ENCODE measurements at regions not wholly inside any gene's neighbourhood (a gene's known extent, or its start where the extent isn't known, plus 50 kb on each side); places are given as distances from the start of the nearest gene placed in this dataset.

DNA sequence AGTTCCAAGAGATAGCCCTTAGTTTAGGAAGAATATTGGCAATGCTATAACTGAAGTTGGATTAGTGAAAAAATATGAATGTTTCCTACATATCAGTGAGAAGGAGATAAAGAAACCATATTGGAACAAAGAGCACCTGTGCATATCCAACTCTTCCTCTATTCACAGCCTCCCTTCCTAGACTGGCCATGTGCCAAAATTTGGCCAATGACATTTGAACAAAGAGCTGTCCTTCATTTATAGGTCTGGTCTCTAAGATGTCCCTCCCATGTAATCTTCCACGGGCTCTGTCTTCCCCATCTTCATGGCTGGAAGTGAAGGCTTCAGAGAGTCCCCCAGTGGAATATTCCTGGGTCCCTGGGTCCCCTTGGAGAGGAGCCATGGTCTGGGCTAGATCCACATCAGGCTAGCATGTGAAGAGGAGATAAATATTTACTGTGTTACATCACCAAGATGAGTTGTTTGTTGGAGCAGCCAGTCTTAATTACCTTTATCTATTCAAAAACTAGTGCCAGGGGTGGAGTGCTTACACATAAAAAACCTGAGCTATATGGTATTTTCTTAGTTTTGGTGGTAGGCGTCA, 190.0 kb upstream of the S1PR3 start:
- Mint-ChIP-seq H3K27me3 (peaks cover 20% of the 10 kb centered on the region), H3K36me3 (no peaks in the 10 kb centered on the region), H3K9me3 (no peaks in the 10 kb centered on the region), H3K27ac (no peak overlapping the region), H3K4me1 (ENCODE audit: low read depth) (no peaks in the 10 kb centered on the region), H3K4me3 (no peak overlapping the region)
- intact Hi-C loops (cut with micrococcal nuclease), result no loop called here
- POLR2A ChIA-PET, result no interaction called here
- CTCF ChIA-PET, result no interaction called here
- DNase-seq, result no peak

DNA sequence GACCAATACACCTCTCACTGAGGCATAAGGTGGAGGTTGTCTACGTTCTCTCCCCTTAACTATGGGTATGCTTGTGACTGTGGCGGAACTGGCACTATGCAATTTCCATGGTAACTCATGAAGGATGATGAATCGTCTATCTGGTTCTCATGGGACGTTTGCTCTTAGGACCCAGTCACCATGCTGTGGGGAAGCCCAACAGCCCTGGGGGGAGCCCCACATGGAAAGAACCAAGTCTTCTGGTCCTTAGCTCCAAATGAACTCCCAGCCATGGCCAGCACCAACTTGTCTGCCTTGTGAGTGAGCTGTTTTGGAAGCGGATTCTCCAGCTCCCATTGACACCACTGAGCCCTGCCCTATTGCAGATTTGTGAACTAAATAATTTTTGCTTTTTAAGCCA, 188.7 kb upstream of the S1PR3 start:
- intact Hi-C loops (cut with micrococcal nuclease), result no loop called here
- Mint-ChIP-seq H3K27me3 (peaks cover 20% of the 10 kb centered on the region), H3K27ac (no peak overlapping the region), H3K4me1 (ENCODE audit: low read depth) (no peaks in the 10 kb centered on the region), H3K36me3 (no peaks in the 10 kb centered on the region), H3K9me3 (no peaks in the 10 kb centered on the region), H3K4me3 (no peak overlapping the region)
- DNase-seq, result no peak
- POLR2A ChIA-PET, result no interaction called here
- CTCF ChIA-PET, result no interaction called here

DNA sequence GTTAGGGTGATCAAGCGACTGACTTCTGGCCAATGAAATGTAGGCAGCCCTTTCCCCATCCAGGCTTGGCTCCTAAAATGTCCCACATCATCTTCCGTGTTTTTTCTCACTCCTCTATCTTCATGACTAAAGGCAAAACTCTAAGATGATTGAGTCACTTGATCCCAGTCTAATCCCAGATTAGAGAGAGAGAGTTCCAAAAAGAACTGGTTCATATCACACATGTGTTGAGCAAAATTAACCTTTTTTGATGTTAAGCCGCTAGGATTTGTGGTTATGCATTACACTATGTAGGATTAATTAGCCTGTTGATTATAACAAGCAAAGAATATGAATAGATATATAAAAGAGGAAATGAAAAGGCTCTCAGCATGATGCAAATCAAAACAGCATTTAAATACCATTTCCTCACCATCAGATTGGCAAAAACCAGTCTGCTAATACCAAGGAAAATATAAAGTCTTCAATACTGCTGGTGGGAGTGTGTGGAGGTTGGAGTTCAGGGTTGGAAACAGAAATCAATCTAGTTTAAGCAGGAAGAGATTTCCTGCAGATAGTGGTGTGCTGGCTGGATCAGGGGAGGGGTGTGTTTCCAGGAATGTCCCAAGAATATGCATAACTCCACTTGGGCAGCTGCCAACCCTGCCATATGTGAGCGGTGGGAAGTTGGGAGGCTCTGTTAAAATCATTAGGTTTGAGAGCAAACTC, 187.6 kb upstream of the S1PR3 start:
- no peak for DNase-seq
- peaks cover 20% of the 10 kb centered on the region for H3K27me3 Mint-ChIP-seq
- intact Hi-C loops (cut with micrococcal nuclease), result no loop called here
- ChIA-PET CTCF (no interaction called here), POLR2A (no interaction called here)
- no peaks in the 10 kb centered on the region for H3K36me3 Mint-ChIP-seq
- H3K9me3 Mint-ChIP-seq, result no peaks in the 10 kb centered on the region
- no peaks in the 10 kb centered on the region for H3K4me1 Mint-ChIP-seq (ENCODE audit: low read depth)
- H3K4me3 Mint-ChIP-seq, result no peak overlapping the region
- H3K27ac Mint-ChIP-seq, result no peak overlapping the region

DNA sequence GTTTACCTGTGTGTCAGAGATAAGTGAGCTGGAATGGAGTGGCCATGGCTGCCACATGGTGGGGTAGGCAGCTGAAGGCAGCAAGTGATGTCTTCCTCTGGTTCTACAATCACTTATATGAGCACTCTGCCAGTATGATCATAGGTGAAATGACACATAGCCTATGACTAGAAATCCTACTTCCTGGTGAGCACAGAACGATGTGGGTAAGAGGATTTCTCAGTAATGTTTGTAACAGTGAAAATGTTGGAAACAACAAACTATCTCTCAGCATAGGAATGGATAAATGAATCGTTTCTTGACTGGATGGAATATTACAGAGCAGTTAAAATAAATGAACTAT, 187.0 kb upstream of the S1PR3 start:
- H3K4me3 Mint-ChIP-seq, result no peak overlapping the region
- intact Hi-C loops (cut with micrococcal nuclease), result no loop called here
- H3K36me3 Mint-ChIP-seq, result no peaks in the 10 kb centered on the region
- H3K27me3 Mint-ChIP-seq, result peaks cover 21% of the 10 kb centered on the region
- H3K9me3 Mint-ChIP-seq, result no peaks in the 10 kb centered on the region
- no peak for DNase-seq
- POLR2A ChIA-PET, result no interaction called here
- CTCF ChIA-PET, result no interaction called here
- H3K4me1 Mint-ChIP-seq (ENCODE audit: low read depth), result no peaks in the 10 kb centered on the region
- H3K27ac Mint-ChIP-seq, result no peak overlapping the region

DNA sequence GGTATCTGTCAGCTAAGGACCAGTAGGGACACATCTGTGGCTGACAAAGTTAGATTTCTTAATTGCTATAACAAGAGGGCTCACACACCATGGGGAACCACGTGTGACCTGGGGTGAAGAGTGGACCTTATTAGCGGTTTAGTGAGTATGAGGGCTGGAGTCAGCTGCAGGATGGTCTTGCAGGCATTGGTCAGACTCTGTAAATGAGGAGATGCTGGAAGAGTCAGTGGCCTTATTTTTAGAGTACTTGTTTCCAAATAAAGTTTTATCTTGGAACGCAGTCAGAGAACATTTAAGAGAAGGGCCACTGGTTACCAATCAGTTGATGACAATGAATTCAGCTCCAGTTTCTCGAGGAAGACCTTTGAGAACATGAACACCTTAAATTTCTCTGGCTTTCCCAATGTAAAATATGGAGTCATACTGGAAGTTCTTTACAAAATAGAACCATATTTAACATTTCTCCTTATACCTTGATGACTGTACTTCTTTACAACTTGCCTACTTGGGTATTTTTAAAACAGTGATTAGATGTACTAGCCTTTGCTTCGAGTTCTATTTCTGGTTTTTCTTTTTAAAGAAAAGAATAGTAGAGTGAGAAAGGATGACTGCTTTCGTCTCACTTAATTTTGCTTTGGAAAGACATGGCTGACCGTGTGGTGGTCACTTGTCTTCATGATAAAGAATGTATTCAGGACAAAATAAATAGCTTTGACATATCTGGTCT, 185.9 kb upstream of the S1PR3 start:
- ChIA-PET CTCF (no interaction called here), POLR2A (no interaction called here)
- H3K36me3 Mint-ChIP-seq, result no peaks in the 10 kb centered on the region
- intact Hi-C loops (cut with micrococcal nuclease), result no loop called here
- H3K4me1 Mint-ChIP-seq (ENCODE audit: low read depth), result no peaks in the 10 kb centered on the region
- no peaks in the 10 kb centered on the region for H3K9me3 Mint-ChIP-seq
- H3K27ac Mint-ChIP-seq, result no peak overlapping the region
- no peak for DNase-seq
- H3K27me3 Mint-ChIP-seq, result peaks cover 18% of the 10 kb centered on the region
- no peak overlapping the region for H3K4me3 Mint-ChIP-seq

DNA sequence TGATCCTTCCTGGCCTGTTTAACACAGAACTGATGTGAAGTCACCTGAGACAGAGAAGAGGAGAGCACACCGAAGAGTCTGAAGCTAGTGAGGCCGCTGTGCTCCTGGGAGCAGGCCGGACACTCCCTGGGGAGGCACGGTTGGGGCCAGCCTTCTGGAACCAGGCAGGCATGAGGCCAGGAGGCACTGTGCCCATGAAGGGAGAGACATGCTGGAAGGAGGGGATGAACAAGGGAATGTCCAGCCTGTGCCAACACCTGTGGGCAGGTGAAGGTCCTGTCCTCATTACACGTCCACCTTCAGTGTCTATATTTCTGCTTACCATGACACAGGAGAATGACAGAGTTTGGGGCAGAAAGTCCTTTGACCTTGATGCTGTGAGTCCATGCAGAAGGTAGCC, 183.8 kb upstream of the S1PR3 start:
- Mint-ChIP-seq H3K9me3 (no peaks in the 10 kb centered on the region), H3K4me1 (ENCODE audit: low read depth) (no peaks in the 10 kb centered on the region), H3K4me3 (no peak overlapping the region), H3K27ac (no peak overlapping the region), H3K27me3 (peaks cover 20% of the 10 kb centered on the region), H3K36me3 (no peaks in the 10 kb centered on the region)
- no peak for DNase-seq
- ChIA-PET POLR2A (no interaction called here), CTCF (no interaction called here)
- intact Hi-C loops (cut with micrococcal nuclease), result no loop called here

DNA sequence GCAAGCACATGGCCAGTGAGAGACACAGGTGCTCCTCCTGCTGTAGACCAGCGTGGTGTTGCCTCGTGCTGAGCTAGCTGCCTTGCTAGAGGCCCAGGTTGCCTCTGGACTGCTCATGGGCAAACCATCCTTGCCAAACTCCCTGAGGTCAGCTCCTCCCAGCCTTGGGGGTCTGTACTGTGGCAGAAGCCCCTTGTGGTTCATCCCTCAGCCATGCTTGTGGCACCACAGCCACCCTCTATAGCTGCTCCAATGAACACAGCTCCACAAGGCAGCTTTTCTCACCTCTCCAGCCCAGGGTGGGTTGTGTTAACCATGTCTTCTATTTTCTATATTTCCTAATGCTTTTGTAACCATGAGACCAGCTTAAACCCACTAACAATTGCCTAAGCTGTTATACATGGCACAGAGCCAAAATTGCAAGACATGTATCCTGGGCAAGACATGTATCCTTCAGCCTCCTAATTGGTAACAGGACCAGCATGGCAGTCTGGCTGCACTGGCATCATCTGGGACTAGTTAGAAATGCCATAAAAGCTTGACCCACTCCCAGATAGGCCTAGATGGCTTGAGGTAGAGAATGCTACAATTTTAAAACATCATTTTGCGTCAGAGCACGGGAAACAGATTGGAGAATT, 183.1 kb upstream of the S1PR3 start:
- Mint-ChIP-seq H3K4me3 (no peak overlapping the region), H3K9me3 (no peaks in the 10 kb centered on the region), H3K4me1 (ENCODE audit: low read depth) (no peaks in the 10 kb centered on the region), H3K27me3 (peaks cover 19% of the 10 kb centered on the region), H3K36me3 (no peaks in the 10 kb centered on the region), H3K27ac (no peak overlapping the region)
- no peak for DNase-seq
- ChIA-PET CTCF (no interaction called here), POLR2A (no interaction called here)
- intact Hi-C loops (cut with micrococcal nuclease), result no loop called here

DNA sequence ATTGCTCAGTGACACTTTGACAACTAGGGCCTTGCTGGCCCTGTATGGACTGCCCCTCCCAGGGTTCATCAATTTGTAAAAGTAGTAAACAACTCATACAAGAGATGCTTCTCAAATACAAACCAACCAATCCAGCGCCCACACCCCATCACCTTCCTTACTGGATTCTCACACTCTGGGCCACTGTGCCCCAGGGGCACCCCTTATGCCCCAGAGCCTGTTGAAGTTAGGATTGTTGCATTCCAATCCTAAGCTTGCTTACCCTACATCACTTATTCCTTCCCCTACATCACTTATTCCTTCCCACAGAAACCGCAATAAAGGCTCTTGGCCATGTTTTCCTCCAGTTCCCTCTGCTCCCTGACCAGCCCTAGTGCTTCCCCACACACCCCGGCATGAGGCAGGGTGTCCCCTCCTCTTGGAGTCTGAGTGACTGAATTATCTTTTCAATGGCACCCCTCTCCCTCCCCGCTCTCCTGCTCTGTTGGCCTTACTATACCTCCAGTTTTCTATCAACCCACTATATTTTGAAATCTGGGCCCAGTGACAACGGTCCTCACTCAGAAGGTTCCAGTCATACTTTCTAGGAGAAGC, 182.4 kb upstream of the S1PR3 start:
- H3K27ac Mint-ChIP-seq, result no peak overlapping the region
- intact Hi-C loops (cut with micrococcal nuclease), result no loop called here
- DNase-seq, result no peak
- H3K4me3 Mint-ChIP-seq, result no peak overlapping the region
- H3K36me3 Mint-ChIP-seq, result no peaks in the 10 kb centered on the region
- H3K27me3 Mint-ChIP-seq, result peaks cover 17% of the 10 kb centered on the region
- POLR2A ChIA-PET, result no interaction called here
- H3K9me3 Mint-ChIP-seq, result no peaks in the 10 kb centered on the region
- H3K4me1 Mint-ChIP-seq (ENCODE audit: low read depth), result no peaks in the 10 kb centered on the region
- CTCF ChIA-PET, result interaction anchor here (1.0 kb wide), 1 partner anchor 192 kb away, joined by 3 read pairs; no protein-coding TSS in a partner anchor

DNA sequence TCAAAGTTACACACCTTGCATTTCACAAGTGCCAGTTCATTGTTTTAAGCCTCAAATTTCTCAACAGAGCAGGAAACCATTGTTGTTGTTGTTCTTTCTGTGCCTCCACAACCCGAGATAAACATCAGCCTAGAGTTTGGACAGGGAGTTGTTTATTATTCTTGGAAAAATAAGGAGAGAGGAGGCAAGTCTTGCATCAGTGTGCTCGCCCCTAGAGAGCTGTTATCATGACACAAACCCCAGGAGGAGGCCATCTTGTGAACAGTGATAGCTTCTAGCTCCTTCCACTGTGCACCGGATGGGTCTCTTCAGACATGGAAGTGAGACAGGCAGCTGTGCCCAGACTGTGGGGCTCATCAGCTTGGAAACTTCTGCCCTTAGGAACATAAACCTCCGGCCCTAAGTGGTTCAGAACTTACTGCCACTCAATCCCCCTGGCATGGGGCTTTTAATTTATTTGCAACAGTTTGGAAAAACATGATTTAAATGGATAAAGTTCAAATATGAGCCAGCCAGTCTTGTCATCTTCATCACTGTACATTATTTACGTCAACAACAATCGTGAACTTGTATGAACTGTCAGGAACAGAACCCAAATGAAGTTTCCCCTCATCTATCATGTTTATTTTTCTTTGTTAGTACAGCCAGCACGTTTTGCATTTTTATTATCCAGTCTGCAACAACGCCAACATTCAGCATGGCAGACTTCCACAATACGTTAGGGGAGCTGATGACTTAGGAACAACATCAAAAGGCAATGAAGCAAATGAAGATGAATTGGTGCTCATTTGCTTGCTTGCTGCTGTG, 181.7 kb upstream of the S1PR3 start:
- Mint-ChIP-seq H3K36me3 (no peaks in the 10 kb centered on the region), H3K4me1 (ENCODE audit: low read depth) (no peaks in the 10 kb centered on the region), H3K27ac (no peak overlapping the region), H3K9me3 (no peaks in the 10 kb centered on the region), H3K4me3 (no peak overlapping the region), H3K27me3 (peaks cover 12% of the 10 kb centered on the region)
- ChIA-PET POLR2A (no interaction called here), CTCF (interaction anchor here (1.0 kb wide), 1 partner anchor 191 kb away, joined by 3 read pairs; no protein-coding TSS in a partner anchor)
- intact Hi-C loops (cut with micrococcal nuclease), result no loop called here
- no peak for DNase-seq

DNA sequence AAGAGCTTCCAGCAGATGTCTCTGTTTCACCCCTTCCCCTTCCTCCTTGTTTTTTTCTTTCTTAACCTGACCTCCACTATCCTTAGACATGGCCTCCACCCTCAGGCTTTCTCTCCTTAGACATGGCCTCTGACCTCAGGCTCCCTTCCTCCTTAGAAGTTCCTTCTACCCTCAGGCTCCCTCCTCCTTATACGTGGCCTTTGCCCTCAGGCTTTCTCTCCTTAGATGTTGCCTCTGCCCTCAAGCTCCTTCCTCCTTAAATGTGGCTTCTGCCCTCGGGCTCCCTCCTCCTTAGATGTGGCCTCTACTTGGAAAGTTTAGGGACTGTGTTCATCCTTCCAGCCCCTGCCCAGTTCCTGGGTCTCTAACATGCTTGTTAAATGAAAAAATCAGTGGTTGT, 180.4 kb upstream of the S1PR3 start:
- Mint-ChIP-seq H3K27ac (no peak overlapping the region), H3K4me3 (no peak overlapping the region), H3K36me3 (no peaks in the 10 kb centered on the region), H3K4me1 (ENCODE audit: low read depth) (no peaks in the 10 kb centered on the region), H3K9me3 (no peaks in the 10 kb centered on the region), H3K27me3 (peaks cover 25% of the 10 kb centered on the region)
- DNase-seq, result no peak
- ChIA-PET CTCF (no interaction called here), POLR2A (no interaction called here)
- intact Hi-C loops (cut with micrococcal nuclease), result no loop called here

DNA sequence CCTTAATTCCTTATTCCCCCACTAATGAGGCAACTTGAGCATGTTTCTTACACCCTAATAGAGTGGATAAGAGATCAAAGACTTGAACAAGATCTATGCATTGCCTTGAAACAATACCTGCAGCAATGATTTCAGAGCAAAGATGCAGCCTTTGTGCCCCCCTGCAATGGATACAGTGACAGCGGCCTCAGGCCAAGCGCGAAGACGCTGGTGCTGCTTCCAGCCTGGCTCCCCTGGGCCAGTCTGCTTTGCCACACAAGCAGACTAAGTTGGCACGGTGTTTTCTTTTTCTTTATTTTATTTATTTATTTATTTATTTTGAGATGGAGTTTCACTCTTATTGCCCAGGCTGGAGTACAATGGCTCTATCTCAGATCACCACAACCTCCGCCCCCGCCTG, 179.8 kb upstream of the S1PR3 start:
- Mint-ChIP-seq H3K9me3 (no peaks in the 10 kb centered on the region), H3K27ac (no peak overlapping the region), H3K36me3 (no peaks in the 10 kb centered on the region), H3K4me1 (ENCODE audit: low read depth) (no peaks in the 10 kb centered on the region), H3K27me3 (peaks cover 25% of the 10 kb centered on the region), H3K4me3 (no peak overlapping the region)
- CTCF ChIA-PET, result no interaction called here
- POLR2A ChIA-PET, result no interaction called here
- intact Hi-C loops (cut with micrococcal nuclease), result no loop called here
- DNase-seq, result no peak
